Breast epithelium (tissue), 4 donors: ENCODE measurements at regions not wholly inside any gene's neighbourhood (a gene's known extent, or its start where the extent isn't known, plus 50 kb on each side); places are given as distances from the start of the nearest gene placed in this dataset.

ENCODE experiments used
- DNase-seq, 2 donors: peaks; one replicate each; pipeline ENCODE4 v3.0.0-alpha.2; 2019; ENCODE audit warnings: low spot score in 2 of 2
- H3K27ac ChIP-seq, 2 donors: fragments of 200-600 bp; sonication (generic) in 1 of 2; one replicate each; pipeline ENCODE4 v1.5.1; 2016 to 2019; ENCODE audit warnings: mild to moderate bottlenecking in 1 of 2
- H3K27me3 ChIP-seq, 2 donors: fragments of 200-600 bp; sonication (generic) in 1 of 2; one replicate each; pipeline versions ENCODE4 v1.5.1 to v1.6.0; 2017 to 2019; ENCODE audit warnings: control low read depth in 1 of 2, mild to moderate bottlenecking in 1 of 2
- H3K36me3 ChIP-seq: fragments of 200-600 bp; one replicate; pipeline ENCODE4 v1.5.1; 2019
- H3K4me1 ChIP-seq, 2 donors: fragments of 200-600 bp; sonication (generic); one replicate each; pipeline ENCODE4 v1.5.1; 2016 to 2019; ENCODE audit warnings: control low read depth in 1 of 2
- H3K4me3 ChIP-seq, 3 donors: fragments of 200-600 bp; sonication (generic); 1 replicate in 2 of 3; 2 replicates in 1 of 3; pipeline ENCODE4 v1.5.1; 2016 to 2019; ENCODE audit warnings: mild to moderate bottlenecking in 3 of 3, moderate library complexity in 2 of 3
- H3K9me3 ChIP-seq, 2 donors: fragments of 200-600 bp; sonication (generic) in 1 of 2; one replicate each; pipeline ENCODE4 v1.5.1; 2016 to 2019; ENCODE audit warnings: control low read depth in 1 of 2
- CTCF ChIP-seq, 3 donors: fragments of 450-650 bp; IDR thresholded peaks; one replicate each; pipeline ENCODE4 v1.5.1; 2016 to 2017; ENCODE audit warnings: antibody characterized with exemption in 3 of 3, mild to moderate bottlenecking in 3 of 3, moderate library complexity in 3 of 3
- POLR2A ChIP-seq: fragments of 450-650 bp; IDR thresholded peaks from one replicate; pipeline ENCODE4 v1.6.1; 2016; ENCODE audit warnings: antibody characterized with exemption, mild to moderate bottlenecking, moderate library complexity
- POLR2AphosphoS5 ChIP-seq, 3 donors: sonication (generic); formaldehyde crosslinking; IDR thresholded peaks; one replicate each; pipeline ENCODE4 v1.6.1; 2017; ENCODE audit warnings: antibody characterized with exemption in 3 of 3
- intact Hi-C: fragments of 100-400 bp; cut with DNase I; formaldehyde crosslinking; loops from one replicate; pipeline ENCODE4 v1.15.1; 2023; ENCODE audit warnings: low total_unique reads

GRCh38 chr13:73579574-73580274 is 520.9 kb downstream of the KLF5 start:
- H3K27me3 ChIP-seq = no peaks in the 10 kb centered on the region
- H3K4me3 ChIP-seq = no peak overlapping the region
- H3K4me1 ChIP-seq = no peaks in the 10 kb centered on the region
- H3K27ac ChIP-seq = no peak overlapping the region
- no peaks in the 10 kb centered on the region for H3K36me3 ChIP-seq
- H3K9me3 ChIP-seq = no peaks in the 10 kb centered on the region
- DNase-seq = no peak
- TF ChIP-seq POLR2AphosphoS5 (IDR thresholded peaks at IDR 0.05) (no peak), CTCF (IDR thresholded peaks at IDR 0.05) (no peak), POLR2A (no peak)
- intact Hi-C loops = no loop called here

GRCh38 chr13:73578251-73578875 is 519.6 kb downstream of the KLF5 start:
- H3K27ac ChIP-seq = no peak overlapping the region
- no peaks in the 10 kb centered on the region for H3K36me3 ChIP-seq
- H3K9me3 ChIP-seq = no peaks in the 10 kb centered on the region
- TF ChIP-seq POLR2AphosphoS5 (IDR thresholded peaks at IDR 0.05) = no peak
- TF ChIP-seq POLR2A = no peak
- TF ChIP-seq CTCF (IDR thresholded peaks at IDR 0.05) = no peak
- H3K27me3 ChIP-seq = no peaks in the 10 kb centered on the region
- intact Hi-C loops = no loop called here
- H3K4me3 ChIP-seq = no peak overlapping the region
- DNase-seq = no peak
- no peaks in the 10 kb centered on the region for H3K4me1 ChIP-seq

GRCh38 chr13:73576291-73576690 is 517.5 kb downstream of the KLF5 start:
- Histone ChIP-seq H3K4me3 (no peak overlapping the region), H3K27ac (no peak overlapping the region), H3K4me1 (no peaks in the 10 kb centered on the region), H3K27me3 (no peaks in the 10 kb centered on the region), H3K36me3 (no peaks in the 10 kb centered on the region), H3K9me3 (no peaks in the 10 kb centered on the region)
- intact Hi-C loops = no loop called here
- no peak for TF ChIP-seq POLR2A
- TF ChIP-seq POLR2AphosphoS5 (IDR thresholded peaks at IDR 0.05) = no peak
- TF ChIP-seq CTCF (IDR thresholded peaks at IDR 0.05) = no peak
- DNase-seq = no peak

GRCh38 chr13:73572824-73573223 is 514.0 kb downstream of the KLF5 start:
- Histone ChIP-seq H3K4me1 (no peaks in the 10 kb centered on the region), H3K27me3 (no peaks in the 10 kb centered on the region), H3K4me3 (no peak overlapping the region), H3K36me3 (no peaks in the 10 kb centered on the region), H3K27ac (no peak overlapping the region), H3K9me3 (no peaks in the 10 kb centered on the region)
- DNase-seq = no peak
- TF ChIP-seq CTCF (IDR thresholded peaks at IDR 0.05) = no peak
- TF ChIP-seq POLR2A = no peak
- no peak for TF ChIP-seq POLR2AphosphoS5 (IDR thresholded peaks at IDR 0.05)
- intact Hi-C loops = no loop called here

GRCh38 chr13:73571376-73571775 is 512.6 kb downstream of the KLF5 start:
- TF ChIP-seq CTCF (IDR thresholded peaks at IDR 0.05) (no peak), POLR2AphosphoS5 (IDR thresholded peaks at IDR 0.05) (no peak), POLR2A (no peak)
- Histone ChIP-seq H3K27me3 (no peaks in the 10 kb centered on the region), H3K36me3 (no peaks in the 10 kb centered on the region), H3K4me1 (no peaks in the 10 kb centered on the region), H3K4me3 (no peak overlapping the region), H3K9me3 (no peaks in the 10 kb centered on the region), H3K27ac (no peak overlapping the region)
- intact Hi-C loops = no loop called here
- no peak for DNase-seq
